GM10266 (cell line): ENCODE measurements at regions not wholly inside any gene's neighbourhood (a gene's known extent, or its start where the extent isn't known, plus 50 kb on each side); places are given as distances from the start of the nearest gene placed in this dataset.
"Not testable (repeated sequence)": the region's sequence is repeated elsewhere in the genome, so short reads cannot be mapped to it uniquely, and the experiment has no call there.

Experiments
- DNase-seq: peaks from one replicate; pipeline ENCODE4 v3.0.0; 2012; ENCODE audit errors: extremely low spot score
- TF ChIP-seq, protein P1 (sequence below): IDR thresholded peaks from 2 replicates; pipeline ENCODE4 v1.5.1; 2012; ENCODE audit warnings: mild to moderate bottlenecking, low read depth; ENCODE audit not compliant: control insufficient read depth, insufficient read depth; ENCODE audit errors: missing control alignments

- DNase-seq: no peak
Observed at GRCh38 chr18:38801640-38802039, 1236.0 kb upstream of the CELF4 start.

DNA sequence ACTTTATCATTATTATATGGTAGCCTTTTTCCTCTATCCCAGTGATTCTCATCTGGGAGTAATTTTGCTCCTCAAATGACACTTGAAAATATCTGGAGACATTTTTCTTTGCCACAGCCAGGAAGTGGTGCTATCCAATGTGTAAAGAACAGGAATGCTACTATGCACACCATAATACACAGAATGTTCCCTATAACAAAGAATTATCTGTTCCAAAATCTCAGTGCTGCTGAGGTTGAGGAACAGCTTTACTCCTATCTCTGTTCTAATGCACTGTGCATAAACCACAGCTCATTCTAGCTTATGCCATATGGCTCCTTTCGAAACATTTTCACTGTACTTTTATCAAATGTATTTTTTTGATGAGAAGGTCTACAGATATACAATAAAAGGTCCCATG, 1231.2 kb upstream of the CELF4 start:
- DNase-seq: no peak
- TF ChIP-seq, protein P1, sequence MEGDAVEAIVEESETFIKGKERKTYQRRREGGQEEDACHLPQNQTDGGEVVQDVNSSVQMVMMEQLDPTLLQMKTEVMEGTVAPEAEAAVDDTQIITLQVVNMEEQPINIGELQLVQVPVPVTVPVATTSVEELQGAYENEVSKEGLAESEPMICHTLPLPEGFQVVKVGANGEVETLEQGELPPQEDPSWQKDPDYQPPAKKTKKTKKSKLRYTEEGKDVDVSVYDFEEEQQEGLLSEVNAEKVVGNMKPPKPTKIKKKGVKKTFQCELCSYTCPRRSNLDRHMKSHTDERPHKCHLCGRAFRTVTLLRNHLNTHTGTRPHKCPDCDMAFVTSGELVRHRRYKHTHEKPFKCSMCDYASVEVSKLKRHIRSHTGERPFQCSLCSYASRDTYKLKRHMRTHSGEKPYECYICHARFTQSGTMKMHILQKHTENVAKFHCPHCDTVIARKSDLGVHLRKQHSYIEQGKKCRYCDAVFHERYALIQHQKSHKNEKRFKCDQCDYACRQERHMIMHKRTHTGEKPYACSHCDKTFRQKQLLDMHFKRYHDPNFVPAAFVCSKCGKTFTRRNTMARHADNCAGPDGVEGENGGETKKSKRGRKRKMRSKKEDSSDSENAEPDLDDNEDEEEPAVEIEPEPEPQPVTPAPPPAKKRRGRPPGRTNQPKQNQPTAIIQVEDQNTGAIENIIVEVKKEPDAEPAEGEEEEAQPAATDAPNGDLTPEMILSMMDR: no peak

More at GRCh38 chr18:38801640-38802039, 1236.0 kb upstream of the CELF4 start:
- TF ChIP-seq, protein P1: no peak

DNA sequence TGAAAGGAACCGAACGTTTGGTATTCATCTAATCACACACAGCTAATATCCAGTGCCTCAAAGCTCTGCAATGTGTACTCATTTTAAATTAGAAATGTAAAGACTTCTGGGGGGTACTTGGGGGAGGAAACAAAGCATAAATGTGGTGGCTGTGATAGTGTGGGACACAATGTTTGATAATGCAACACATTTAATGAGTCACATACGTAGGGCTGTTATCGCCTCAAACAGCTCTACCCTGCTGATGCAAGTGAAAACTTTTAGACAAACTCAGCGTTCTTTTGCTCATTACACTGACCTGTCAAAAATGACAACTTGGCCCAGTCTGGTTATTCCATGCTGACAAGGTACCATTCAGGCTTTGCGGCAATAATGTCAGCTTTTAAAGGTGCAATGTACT, 1227.1 kb upstream of the CELF4 start:
- no peak for DNase-seq
- TF ChIP-seq, protein P1: no peak

DNA sequence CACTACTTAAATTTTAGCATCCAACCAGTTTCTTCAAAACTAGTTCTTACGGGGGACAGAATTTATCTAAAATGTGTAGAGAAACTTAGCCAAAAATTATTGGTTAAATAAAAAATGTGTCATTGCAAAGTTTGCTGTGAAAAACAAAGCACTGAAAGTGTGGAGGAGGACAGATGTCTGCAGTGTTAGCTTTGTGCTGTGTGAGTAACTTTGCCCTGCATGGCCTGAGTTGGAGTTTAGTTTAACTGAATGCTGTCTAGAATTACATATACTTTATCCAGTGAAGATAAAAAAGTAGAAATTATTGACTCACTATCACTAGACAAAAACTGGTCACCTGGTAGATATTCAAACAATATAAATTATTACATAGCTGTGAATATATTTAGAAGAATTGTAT, 1225.2 kb upstream of the CELF4 start:
- DNase-seq: no peak
- TF ChIP-seq, protein P1: no peak

GRCh38 chr18:38790303-38790702, 1224.7 kb upstream of the CELF4 start:
- no peak for DNase-seq
- TF ChIP-seq, protein P1: no peak

GRCh38 chr18:38789141-38789540, 1223.5 kb upstream of the CELF4 start:
- TF ChIP-seq, protein P1: no peak
- DNase-seq: no peak

DNA sequence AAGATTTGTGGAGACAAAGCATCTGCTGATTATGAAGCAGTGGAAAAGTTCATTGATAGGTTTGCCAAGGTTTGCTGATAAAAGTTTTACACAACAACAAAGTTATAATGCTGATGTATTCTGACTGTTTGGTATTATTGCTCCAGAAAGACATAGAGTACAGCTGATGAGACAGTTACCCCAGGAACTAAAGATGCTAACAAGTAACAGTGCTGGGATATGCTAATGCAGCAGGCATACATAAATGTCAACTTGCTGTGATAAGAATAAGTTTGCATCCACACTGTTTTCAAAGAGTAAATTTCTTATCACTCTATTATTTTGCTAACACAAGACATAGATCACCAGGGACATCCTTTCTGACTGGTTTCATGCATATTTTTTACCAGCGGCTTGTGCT, 1221.3 kb upstream of the CELF4 start:
- TF ChIP-seq, protein P1: no peak
- no peak for DNase-seq

DNA sequence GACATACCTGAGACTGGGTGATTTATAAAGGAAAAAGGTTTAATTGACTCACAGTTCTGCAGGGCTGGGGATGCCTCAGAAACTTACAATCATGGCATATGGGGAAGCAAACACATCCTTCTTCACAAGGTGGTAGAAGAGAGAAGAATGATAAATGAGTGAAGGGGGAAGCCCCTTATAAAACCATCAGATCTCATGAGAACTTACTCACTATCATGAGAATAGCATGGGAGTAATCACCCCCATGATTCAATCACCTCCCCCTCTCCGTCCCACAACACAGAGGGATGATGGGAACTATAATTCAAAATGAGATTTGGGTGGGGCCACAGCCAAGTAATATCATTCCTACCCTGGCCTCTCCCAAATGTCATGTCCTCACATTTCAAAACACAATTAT, 1206.0 kb upstream of the CELF4 start:
- not testable (repeated sequence) for DNase-seq
